ENCODE measurements at regions not wholly inside any gene's neighbourhood (a gene's known extent, or its start where the extent isn't known, plus 50 kb on each side); places are given as distances from the start of the nearest gene placed in this dataset.
"Not testable (repeated sequence)": the region's sequence is repeated elsewhere in the genome, so short reads cannot be mapped to it uniquely, and the experiment has no call there.

GRCh38 chr17:63086483-63087185, 120.6 kb downstream of the TANC2 start:
- Histone ChIP-seq H3K79me2 (replicated peaks; ENCODE audit: insufficient read depth, low read length) (peaks cover 39% of the 10 kb centered on the region), H4K20me1 (ENCODE audit: insufficient read depth) (peaks cover 8% of the 10 kb centered on the region), H3K4me3 (ENCODE audit: low read length) (no peak overlapping the region), H3K9ac (ENCODE audit: low read length) (no peak overlapping the region), H3K4me2 (ENCODE audit: low read length) (no peak overlapping the region), H3K27ac (ENCODE audit: low read length) (no peak overlapping the region), H3K9me3 (ENCODE audit: low read length) (no peaks in the 10 kb centered on the region), H3K9me2 (ENCODE audit: insufficient read depth, low read length) (no peaks in the 10 kb centered on the region), H2AFZ (ENCODE audit: low read depth, low read length) (no peak overlapping the region), H3K36me3 (ENCODE audit: insufficient read depth, low read length) (no peaks in the 10 kb centered on the region), H3F3A (ENCODE audit: insufficient read depth, low read length, poor library complexity, severe bottlenecking) (no peaks in the 10 kb centered on the region), H3K27me3 (ENCODE audit: insufficient read depth, low read depth, low read length) (no peaks in the 10 kb centered on the region)
- no peak for TF ChIP-seq RAD21 (conservative IDR thresholded peaks at IDR 0.05)
- TF ChIP-seq CTCF (IDR thresholded peaks at IDR 0.05; ENCODE audit: poor library complexity, severe bottlenecking) = no peak
- TF ChIP-seq SMC3 (conservative IDR thresholded peaks at IDR 0.05; ENCODE audit: poor library complexity) = no peak
- no peak for TF ChIP-seq EZH2 (IDR thresholded peaks at IDR 0.05; ENCODE audit: borderline replicate concordance, insufficient read depth, low read length, poor library complexity, severe bottlenecking)
- no peak for TF ChIP-seq EP300 (conservative IDR thresholded peaks at IDR 0.05; ENCODE audit: poor library complexity, severe bottlenecking)
- no peak for TF ChIP-seq MXI1 (conservative IDR thresholded peaks at IDR 0.05; ENCODE audit: poor library complexity, severe bottlenecking)
- no peak for TF ChIP-seq POLR2AphosphoS5 (IDR thresholded peaks at IDR 0.05)
- TF ChIP-seq REST (IDR thresholded peaks at IDR 0.05; ENCODE audit: borderline replicate concordance) = no peak
- no peak for TF ChIP-seq TAF1 (IDR thresholded peaks at IDR 0.05; ENCODE audit: low read depth)

- H3K9me3 ChIP-seq (ENCODE audit: low read length); H3F3A ChIP-seq (ENCODE audit: insufficient read depth, low read length, poor library complexity, severe bottlenecking); H3K27ac ChIP-seq (ENCODE audit: low read length); H3K36me3 ChIP-seq (ENCODE audit: insufficient read depth, low read length); H3K27me3 ChIP-seq (ENCODE audit: insufficient read depth, low read depth, low read length); H3K4me3 ChIP-seq (ENCODE audit: low read length); H4K20me1 ChIP-seq (ENCODE audit: insufficient read depth); H3K4me2 ChIP-seq (ENCODE audit: low read length); H3K9me2 ChIP-seq (ENCODE audit: insufficient read depth, low read length); H2AFZ ChIP-seq (ENCODE audit: low read depth, low read length); H3K9ac ChIP-seq (ENCODE audit: low read length): not testable (repeated sequence)
- H3K79me2 ChIP-seq (replicated peaks; ENCODE audit: insufficient read depth, low read length) = peaks cover 29% of the 10 kb centered on the region
Observed at GRCh38 chr17:63090358-63091114, 124.5 kb downstream of the TANC2 start.

- not testable (repeated sequence) for H3K9ac ChIP-seq (ENCODE audit: low read length); H3K4me2 ChIP-seq (ENCODE audit: low read length); H3K27me3 ChIP-seq (ENCODE audit: insufficient read depth, low read depth, low read length); H3K9me3 ChIP-seq (ENCODE audit: low read length); H3K27ac ChIP-seq (ENCODE audit: low read length); H3K4me3 ChIP-seq (ENCODE audit: low read length); H3K9me2 ChIP-seq (ENCODE audit: insufficient read depth, low read length); H3K36me3 ChIP-seq (ENCODE audit: insufficient read depth, low read length); H3F3A ChIP-seq (ENCODE audit: insufficient read depth, low read length, poor library complexity, severe bottlenecking); H2AFZ ChIP-seq (ENCODE audit: low read depth, low read length); H4K20me1 ChIP-seq (ENCODE audit: insufficient read depth)
- H3K79me2 ChIP-seq (replicated peaks; ENCODE audit: insufficient read depth, low read length) = peaks cover 30% of the 10 kb centered on the region
Observed at GRCh38 chr17:63091909-63092308, 125.9 kb downstream of the TANC2 start.
